DOHH2 (cell line): ENCODE measurements at regions not wholly inside any gene's neighbourhood (a gene's known extent, or its start where the extent isn't known, plus 50 kb on each side); places are given as distances from the start of the nearest gene placed in this dataset.

Source experiments
- EZH2phosphoT487 ChIP-seq: fragments of 200-600 bp; sonication (generic); IDR thresholded peaks from 2 replicates; pipeline ENCODE4 v1.6.1; 2017; ENCODE audit warnings: borderline replicate concordance, mild to moderate bottlenecking, antibody characterized with exemption, low read length, moderate library complexity, mixed read lengths
- TF ChIP-seq, protein P1 (sequence below): fragments of 200-600 bp; sonication (generic); IDR thresholded peaks from one replicate; pipeline ENCODE4 v1.5.1; 2014; ENCODE audit warnings: antibody characterized with exemption, mild to moderate bottlenecking, low read depth, low read length; ENCODE audit not compliant: poor library complexity, severe bottlenecking

DNA sequence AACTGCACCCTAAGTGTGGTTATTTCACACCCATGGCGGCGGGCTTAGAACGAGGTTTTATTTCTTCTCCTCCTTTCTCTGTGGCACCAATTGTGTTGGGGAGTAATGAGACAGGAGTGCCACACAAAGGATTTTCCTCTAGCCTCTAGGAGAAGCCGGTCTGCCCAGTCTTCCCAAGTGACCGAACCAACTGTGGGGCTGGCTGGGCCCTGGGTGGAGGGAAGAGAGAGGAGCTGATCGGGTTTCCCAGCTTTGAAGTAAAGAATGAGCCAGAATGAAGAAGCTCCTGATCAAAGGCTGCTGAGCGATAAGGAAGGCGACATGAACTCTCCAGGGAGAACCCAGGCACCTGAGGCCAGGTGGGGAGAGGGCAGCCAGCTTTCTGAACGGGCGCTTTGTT is 616.0 kb upstream of the BTBD3 start:
- no peak for TF ChIP-seq EZH2phosphoT487
- TF ChIP-seq, protein P1, sequence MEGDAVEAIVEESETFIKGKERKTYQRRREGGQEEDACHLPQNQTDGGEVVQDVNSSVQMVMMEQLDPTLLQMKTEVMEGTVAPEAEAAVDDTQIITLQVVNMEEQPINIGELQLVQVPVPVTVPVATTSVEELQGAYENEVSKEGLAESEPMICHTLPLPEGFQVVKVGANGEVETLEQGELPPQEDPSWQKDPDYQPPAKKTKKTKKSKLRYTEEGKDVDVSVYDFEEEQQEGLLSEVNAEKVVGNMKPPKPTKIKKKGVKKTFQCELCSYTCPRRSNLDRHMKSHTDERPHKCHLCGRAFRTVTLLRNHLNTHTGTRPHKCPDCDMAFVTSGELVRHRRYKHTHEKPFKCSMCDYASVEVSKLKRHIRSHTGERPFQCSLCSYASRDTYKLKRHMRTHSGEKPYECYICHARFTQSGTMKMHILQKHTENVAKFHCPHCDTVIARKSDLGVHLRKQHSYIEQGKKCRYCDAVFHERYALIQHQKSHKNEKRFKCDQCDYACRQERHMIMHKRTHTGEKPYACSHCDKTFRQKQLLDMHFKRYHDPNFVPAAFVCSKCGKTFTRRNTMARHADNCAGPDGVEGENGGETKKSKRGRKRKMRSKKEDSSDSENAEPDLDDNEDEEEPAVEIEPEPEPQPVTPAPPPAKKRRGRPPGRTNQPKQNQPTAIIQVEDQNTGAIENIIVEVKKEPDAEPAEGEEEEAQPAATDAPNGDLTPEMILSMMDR, result no peak
